ENCODE measurements at regions not wholly inside any gene's neighbourhood (a gene's known extent, or its start where the extent isn't known, plus 50 kb on each side); places are given as distances from the start of the nearest gene placed in this dataset.

DNA sequence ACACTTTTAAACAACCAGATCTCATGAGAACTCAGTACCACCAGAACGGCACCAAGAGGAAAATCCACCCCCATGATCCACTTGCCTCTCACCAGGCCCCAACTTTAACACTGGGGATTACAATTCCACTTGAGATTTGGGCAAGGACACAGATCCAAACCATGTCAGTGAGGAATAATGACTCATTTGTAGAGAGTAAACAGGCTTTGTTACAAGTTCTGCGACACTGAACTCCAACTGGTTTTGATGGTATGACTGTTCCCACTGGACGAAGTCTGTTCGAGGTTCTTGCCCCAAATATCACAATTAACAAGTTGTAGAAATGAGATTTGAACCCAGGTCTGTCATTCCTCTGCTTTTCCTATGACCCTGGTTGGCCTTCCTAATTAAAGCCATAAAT, 718.1 kb upstream of the ID2 start:
- no peak overlapping the region for H3K27ac ChIP-seq
- H3K36me3 ChIP-seq (replicated peaks in 1 of 2): no peaks in the 10 kb centered on the region
- no peaks in the 10 kb centered on the region for H3K27me3 ChIP-seq
- H3K9me3 ChIP-seq (replicated peaks in 1 of 3): no peaks in the 10 kb centered on the region
- 88 to 97% (median 89%) methylated on average over 4 of the region's 4 CpGs for WGBS, 4 donors
- no peaks in the 10 kb centered on the region for H3K4me1 ChIP-seq (replicated peaks in 1 of 2)
- intact Hi-C loops (cut with DNase I): no loop called here
- H3K4me3 ChIP-seq: no peak overlapping the region
- DNase-seq: no peak
- no peak for TF ChIP-seq CTCF (IDR thresholded peaks at IDR 0.05)
- no peak for TF ChIP-seq POLR2A (IDR thresholded peaks at IDR 0.05)

GRCh38 chr2:7966032-7966431, 715.8 kb upstream of the ID2 start:
- Histone ChIP-seq H3K27me3 (no peaks in the 10 kb centered on the region), H3K4me1 (replicated peaks in 1 of 2) (no peaks in the 10 kb centered on the region), H3K9me3 (replicated peaks in 1 of 3) (no peaks in the 10 kb centered on the region), H3K4me3 (no peak overlapping the region), H3K27ac (no peak overlapping the region), H3K36me3 (replicated peaks in 1 of 2) (no peaks in the 10 kb centered on the region)
- intact Hi-C loops (cut with DNase I): no loop called here
- no peak for DNase-seq
- no peak for TF ChIP-seq POLR2A (IDR thresholded peaks at IDR 0.05)
- no peak for TF ChIP-seq CTCF (IDR thresholded peaks at IDR 0.05)
- 59 to 81% (median 72%) methylated on average over 3 of the region's 3 CpGs for WGBS, 4 donors

DNA sequence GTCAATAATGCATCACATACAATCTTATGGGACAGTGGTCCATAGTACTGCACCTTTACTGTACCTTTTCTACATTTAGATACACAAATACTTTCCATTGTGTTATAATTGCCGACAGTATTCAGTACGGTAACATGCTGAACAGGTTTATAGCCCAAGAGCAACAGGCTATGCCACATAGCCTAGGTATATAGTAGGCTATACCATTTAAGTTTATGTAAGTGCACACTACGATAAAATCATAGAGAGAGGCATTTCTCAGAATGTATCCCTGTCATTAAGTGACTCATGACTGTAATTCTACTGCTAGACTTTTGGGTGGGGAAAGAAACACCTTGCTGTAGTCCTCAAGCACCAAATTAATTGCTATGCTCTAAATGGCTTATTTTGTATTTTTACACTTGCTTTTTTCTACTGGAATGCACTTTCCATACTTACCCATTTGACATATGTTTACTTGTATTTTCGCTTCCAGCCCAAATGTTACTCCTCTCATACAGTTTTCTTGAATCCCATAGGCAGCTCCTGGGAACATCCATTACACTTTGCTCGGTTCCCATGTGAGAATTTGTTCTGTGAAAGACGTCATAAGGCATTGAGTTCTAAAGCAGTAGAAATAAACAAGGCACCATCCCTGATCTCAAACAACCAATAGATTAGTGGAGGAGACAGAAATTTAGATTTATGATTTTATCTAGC, 714.0 kb upstream of the ID2 start:
- H3K27me3 ChIP-seq: no peaks in the 10 kb centered on the region
- TF ChIP-seq POLR2A (IDR thresholded peaks at IDR 0.05) (no peak), CTCF (IDR thresholded peaks at IDR 0.05) (no peak)
- H3K36me3 ChIP-seq (replicated peaks in 1 of 2): no peaks in the 10 kb centered on the region
- H3K4me3 ChIP-seq: no peak overlapping the region
- WGBS, 4 donors: 91 to 96% (median 94%) methylated on average over 6 of the region's 6 CpGs
- no peaks in the 10 kb centered on the region for H3K4me1 ChIP-seq (replicated peaks in 1 of 2)
- DNase-seq: no peak
- no peaks in the 10 kb centered on the region for H3K9me3 ChIP-seq (replicated peaks in 1 of 3)
- intact Hi-C loops (cut with DNase I): no loop called here
- H3K27ac ChIP-seq: no peak overlapping the region

DNA sequence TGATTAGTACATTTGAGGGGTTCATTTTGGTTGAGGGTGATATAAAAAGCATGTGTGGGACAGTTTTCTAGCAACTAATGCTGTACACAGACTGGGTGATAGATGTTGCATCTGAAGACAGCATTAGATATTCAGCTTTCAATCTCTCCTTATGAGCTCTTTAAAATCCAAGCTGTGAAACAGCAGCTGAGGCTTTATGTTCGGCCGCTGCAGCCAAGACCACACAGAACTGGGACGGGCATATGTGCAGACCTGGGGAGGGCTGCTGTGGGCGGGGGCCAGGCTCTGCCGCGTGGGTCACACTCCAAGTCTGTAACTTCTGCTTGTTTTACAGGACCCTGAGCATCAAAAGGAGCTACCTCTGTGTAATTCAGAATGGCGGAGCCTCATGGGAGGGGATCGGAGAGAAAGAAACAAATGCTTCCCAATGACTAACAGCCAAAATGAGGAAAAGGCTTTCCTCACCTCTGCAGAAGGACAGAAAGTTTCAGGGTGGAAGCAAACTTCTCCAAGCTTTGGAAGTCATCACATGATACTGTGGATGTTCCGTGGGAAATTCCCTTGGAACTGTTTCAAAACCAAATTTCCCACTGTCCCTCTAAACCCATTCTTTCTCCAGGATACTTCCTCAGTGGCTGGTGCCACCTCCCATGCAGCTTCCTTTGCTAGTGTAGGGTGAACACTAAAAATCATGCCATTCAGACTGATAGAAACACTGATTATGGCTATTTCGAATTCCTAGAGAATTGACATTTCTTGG, 711.9 kb upstream of the ID2 start:
- no peak overlapping the region for H3K4me3 ChIP-seq

More for the DNA sequence above, 711.9 kb upstream of the ID2 start:
- H3K9me3 ChIP-seq (replicated peaks in 1 of 3): no peaks in the 10 kb centered on the region
- WGBS, 4 donors: 85 to 91% (median 86%) methylated on average over 10 of the region's 10 CpGs
- H3K4me1 ChIP-seq (replicated peaks in 1 of 2): no peaks in the 10 kb centered on the region
- H3K27me3 ChIP-seq: no peaks in the 10 kb centered on the region
- no peaks in the 10 kb centered on the region for H3K36me3 ChIP-seq (replicated peaks in 1 of 2)
- TF ChIP-seq CTCF (IDR thresholded peaks at IDR 0.05) (no peak), POLR2A (IDR thresholded peaks at IDR 0.05) (no peak)
- no peak for DNase-seq
- intact Hi-C loops (cut with DNase I): no loop called here
- no peak overlapping the region for H3K27ac ChIP-seq

Data from adrenal gland (tissue), 9 donors.